ENCODE measurements at regions not wholly inside any gene's neighbourhood (a gene's known extent, or its start where the extent isn't known, plus 50 kb on each side); places are given as distances from the start of the nearest gene placed in this dataset.

DNA sequence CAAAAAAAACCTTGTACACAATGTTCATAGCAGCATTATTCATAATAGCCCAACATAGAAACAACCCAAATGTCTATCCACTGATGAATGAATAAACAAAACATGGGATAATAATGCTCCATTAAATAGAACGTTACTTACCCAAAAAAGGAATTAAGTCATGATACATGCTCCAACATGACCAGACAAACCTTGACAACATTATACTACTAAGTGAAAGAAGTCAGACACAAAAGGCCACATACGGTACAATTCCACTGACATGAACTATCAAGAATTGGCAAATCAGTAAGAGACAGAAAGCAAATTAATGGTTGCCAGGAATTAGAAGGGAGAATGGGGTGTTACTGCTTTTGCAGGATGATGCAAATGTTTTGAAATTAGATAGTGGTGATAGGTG, 193.8 kb upstream of the SHISA6 start:
- no peaks in the 10 kb centered on the region for H3K4me1 ChIP-seq
- H3K36me3 ChIP-seq: no peaks in the 10 kb centered on the region
- intact Hi-C loops (cut with DNase I; ENCODE audit: low total_unique reads): no loop called here
- H3K27ac ChIP-seq: no peak overlapping the region
- 88 to 93% (median 90%) methylated on average over 2 of the region's 2 CpGs for WGBS, 5 donors
- H3K9me3 ChIP-seq: peaks cover 0 to 2% (median 0%) of the 10 kb centered on the region in 8 donors
- no peak for TF ChIP-seq CTCF (IDR thresholded peaks at IDR 0.05 in 8 of 11, conservative IDR thresholded peaks at IDR 0.05 in 3 of 11)
- no peak for TF ChIP-seq POLR2A (IDR thresholded peaks at IDR 0.05)
- TF ChIP-seq POLR2AphosphoS5 (IDR thresholded peaks at IDR 0.05): no peak
- no peak for DNase-seq
- no peaks in the 10 kb centered on the region for H3K27me3 ChIP-seq (replicated peaks in 1 of 7)
- H3K4me3 ChIP-seq: no peak overlapping the region

GRCh38 chr17:11039342-11039741, 201.5 kb upstream of the PIRT start:
- no peaks in the 10 kb centered on the region for H3K36me3 ChIP-seq
- H3K27me3 ChIP-seq (replicated peaks in 1 of 7): no peaks in the 10 kb centered on the region
- H3K4me3 ChIP-seq: no peak overlapping the region
- peaks cover 0 to 14% (median 5%) of the 10 kb centered on the region in 8 donors for H3K9me3 ChIP-seq
- DNase-seq: no peak
- TF ChIP-seq POLR2AphosphoS5 (IDR thresholded peaks at IDR 0.05): no peak
- TF ChIP-seq POLR2A (IDR thresholded peaks at IDR 0.05): no peak
- TF ChIP-seq CTCF (IDR thresholded peaks at IDR 0.05 in 8 of 11, conservative IDR thresholded peaks at IDR 0.05 in 3 of 11): no peak
- H3K4me1 ChIP-seq: no peaks in the 10 kb centered on the region
- intact Hi-C loops (cut with DNase I; ENCODE audit: low total_unique reads): no loop called here
- WGBS, 5 donors: 64 to 90% (median 78%) methylated on average over 1 of the region's 1 CpG
- H3K27ac ChIP-seq: no peak overlapping the region

- H3K27ac ChIP-seq: no peak overlapping the region
- no peaks in the 10 kb centered on the region for H3K36me3 ChIP-seq
- WGBS, 5 donors: 55 to 71% (median 61%) methylated on average over 5 of the region's 5 CpGs
- DNase-seq: no peak
- no peak overlapping the region for H3K4me3 ChIP-seq
- no peaks in the 10 kb centered on the region for H3K4me1 ChIP-seq
- intact Hi-C loops (cut with DNase I; ENCODE audit: low total_unique reads): no loop called here
- no peaks in the 10 kb centered on the region for H3K27me3 ChIP-seq (replicated peaks in 1 of 7)
- TF ChIP-seq POLR2AphosphoS5 (IDR thresholded peaks at IDR 0.05) (no peak), CTCF (IDR thresholded peaks at IDR 0.05 in 8 of 11, conservative IDR thresholded peaks at IDR 0.05 in 3 of 11) (no peak), POLR2A (IDR thresholded peaks at IDR 0.05) (no peak)
- H3K9me3 ChIP-seq: peaks cover 0 to 29% (median 10%) of the 10 kb centered on the region in 8 donors
Measured at GRCh38 chr17:11035681-11036080, 197.8 kb upstream of the PIRT start.

DNA sequence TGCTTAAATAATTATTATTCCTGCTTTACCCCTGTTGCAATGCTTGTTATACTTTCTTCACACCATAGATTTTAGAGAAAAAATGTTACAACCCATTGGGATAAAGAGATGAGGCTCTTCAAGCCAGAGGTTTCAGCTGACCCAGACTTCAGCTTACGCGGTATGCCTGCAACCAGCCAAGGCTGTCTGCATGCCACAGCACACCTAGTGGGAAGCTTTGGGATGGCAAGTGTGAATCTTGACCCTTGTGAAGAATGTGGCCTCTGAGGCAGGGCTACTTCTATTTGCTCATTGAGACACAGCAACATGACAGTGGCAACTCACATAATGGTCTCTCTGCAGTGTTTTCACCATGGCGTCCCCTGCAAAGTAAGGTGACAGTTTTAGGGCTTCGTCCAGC, 193.9 kb upstream of the PIRT start:
- H3K27ac ChIP-seq: no peak overlapping the region
- TF ChIP-seq CTCF (IDR thresholded peaks at IDR 0.05 in 8 of 11, conservative IDR thresholded peaks at IDR 0.05 in 3 of 11): no peak
- no peak for TF ChIP-seq POLR2A (IDR thresholded peaks at IDR 0.05)
- no peak for TF ChIP-seq POLR2AphosphoS5 (IDR thresholded peaks at IDR 0.05)
- no peaks in the 10 kb centered on the region for H3K4me1 ChIP-seq
- no peaks in the 10 kb centered on the region for H3K27me3 ChIP-seq (replicated peaks in 1 of 7)
- no peak for DNase-seq
- 79 to 90% (median 87%) methylated on average over 4 of the region's 4 CpGs for WGBS, 5 donors
- H3K9me3 ChIP-seq: peaks cover 0 to 29% (median 10%) of the 10 kb centered on the region in 8 donors
- intact Hi-C loops (cut with DNase I; ENCODE audit: low total_unique reads): no loop called here
- no peaks in the 10 kb centered on the region for H3K36me3 ChIP-seq
- H3K4me3 ChIP-seq: no peak overlapping the region

Measured in spleen (tissue), 11 donors.